Hematopoietic multipotent progenitor cell treated with erythropoietin and hydrocortisone succinate and interleukin-3 and kit ligand, for 17 days (in vitro differentiated cells): ENCODE measurements at regions not wholly inside any gene's neighbourhood (a gene's known extent, or its start where the extent isn't known, plus 50 kb on each side); places are given as distances from the start of the nearest gene placed in this dataset.
"Not testable (repeated sequence)": the region's sequence is repeated elsewhere in the genome, so short reads cannot be mapped to it uniquely, and the experiment has no call there.

ENCODE experiments used
- DNase-seq: peaks from one replicate; pipeline ENCODE4 v3.0.0-alpha.2; 2015; ENCODE audit warnings: low spot score

GRCh38 chr22:27064386-27064785 is 407.0 kb downstream of the MIAT start:
- no peak for DNase-seq

DNA sequence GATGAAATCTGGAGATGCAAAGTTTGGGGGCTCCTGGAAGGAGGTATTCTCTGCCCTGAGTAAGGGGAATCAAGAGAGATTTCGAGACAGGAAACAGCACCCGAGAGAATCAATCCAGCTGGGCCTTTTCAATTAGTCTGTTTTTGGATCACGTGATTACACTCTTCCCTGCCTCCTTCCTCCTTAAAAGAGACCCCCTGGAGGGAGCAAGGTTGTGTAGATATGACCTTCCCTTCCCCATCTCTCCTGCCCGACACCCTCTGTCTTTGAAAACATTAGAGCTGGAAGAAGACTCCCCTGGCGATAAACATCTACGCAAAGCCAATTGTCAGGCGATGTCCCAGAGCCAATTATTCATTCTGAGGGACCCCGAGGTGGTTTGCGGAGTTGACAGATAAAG is 407.9 kb downstream of the MIAT start:
- no peak for DNase-seq

DNA sequence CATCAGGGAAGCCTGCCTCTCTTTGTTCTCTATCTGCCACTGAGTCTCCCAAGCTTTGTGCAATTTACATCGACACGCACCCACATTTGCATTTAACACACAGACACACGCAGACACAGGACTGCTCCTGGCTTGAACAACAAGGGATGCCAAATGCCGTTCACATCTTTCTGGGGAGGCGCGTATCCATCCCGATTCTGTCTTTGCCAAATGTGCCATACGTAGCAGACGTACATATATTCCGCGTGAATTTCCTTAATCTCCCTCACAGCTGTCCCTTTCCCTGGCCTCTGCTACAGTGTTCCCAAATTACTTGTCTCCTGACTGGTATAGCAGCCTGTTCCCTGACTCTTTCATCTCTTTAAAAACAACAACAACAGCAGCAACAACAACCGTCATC is 409.5 kb downstream of the MIAT start:
- DNase-seq = no peak

DNA sequence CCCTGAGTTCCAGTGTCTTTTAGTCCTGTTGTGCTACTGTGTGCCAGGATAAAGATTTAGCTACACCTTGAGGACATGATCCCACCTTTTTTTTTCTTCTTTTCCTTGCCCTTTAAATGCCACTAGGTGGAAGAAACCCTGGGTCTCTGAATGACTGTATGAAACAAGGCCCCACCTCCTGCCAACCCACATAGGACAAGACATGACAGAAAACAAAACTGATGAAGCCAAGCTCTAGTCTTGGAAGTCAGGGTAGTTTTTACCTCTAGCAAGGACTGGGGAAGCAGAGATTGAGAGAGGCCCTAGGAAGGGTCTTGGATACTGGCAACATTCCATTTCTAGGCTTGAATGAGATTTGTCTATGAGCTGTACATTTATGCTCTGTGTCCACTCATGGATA is 410.7 kb downstream of the MIAT start:
- no peak for DNase-seq

GRCh38 chr22:27070594-27070993 is 413.2 kb downstream of the MIAT start:
- DNase-seq = no peak

GRCh38 chr22:27073601-27074425 is 416.4 kb downstream of the MIAT start:
- DNase-seq = no peak

DNA sequence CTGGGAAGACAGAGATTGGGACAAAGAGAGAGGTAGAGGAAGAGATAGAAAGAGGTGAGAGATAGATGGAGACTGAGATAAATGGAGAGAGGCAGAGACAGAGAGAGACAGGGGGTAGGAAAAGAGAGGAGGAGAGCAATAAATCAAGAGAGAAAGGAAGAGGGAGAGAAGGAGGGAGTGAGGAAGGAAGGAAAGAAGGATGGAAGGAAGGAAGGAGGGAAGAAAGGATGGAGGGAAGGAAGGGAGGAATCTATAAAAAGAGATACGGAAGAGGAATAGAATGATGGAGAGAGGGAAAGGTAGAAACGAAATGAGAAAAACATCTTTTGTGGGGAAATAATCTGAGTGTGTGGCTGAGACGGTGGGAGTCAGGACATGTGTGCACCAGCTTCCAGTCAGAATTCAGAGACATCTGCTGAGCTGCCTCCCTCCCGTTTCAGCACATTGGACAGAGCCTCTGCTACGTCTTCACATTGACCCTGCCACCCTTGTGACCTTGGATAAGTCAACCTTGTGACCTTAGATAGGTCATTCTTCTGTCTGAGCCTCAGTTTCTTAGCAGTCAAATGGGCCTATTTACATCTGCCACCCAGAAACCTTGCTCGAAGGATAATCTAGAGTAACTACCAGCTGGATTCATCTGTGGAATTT is 417.8 kb downstream of the MIAT start:
- DNase-seq = no peak

- DNase-seq = no peak
Measured at GRCh38 chr22:27075891-27076290, 418.5 kb downstream of the MIAT start.

DNA sequence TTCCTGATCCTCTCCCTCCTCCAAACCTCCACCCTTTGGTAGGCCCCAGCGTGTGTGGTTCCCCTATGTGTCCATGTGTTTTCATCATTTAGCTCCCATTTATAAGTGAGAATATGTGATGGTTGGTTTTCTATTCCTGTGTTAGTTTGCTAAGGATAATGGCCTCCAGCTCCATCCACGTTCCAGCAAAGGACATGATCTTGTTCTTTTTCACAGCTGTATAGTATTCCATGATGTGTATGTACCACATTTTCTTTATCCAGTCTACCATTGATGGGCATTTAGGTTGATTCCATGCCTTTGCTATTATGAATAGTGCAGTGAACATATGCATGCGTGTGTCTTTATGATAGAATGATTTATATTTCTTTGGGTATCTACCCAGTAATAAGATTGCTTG is 420.7 kb downstream of the MIAT start:
- not testable (repeated sequence) for DNase-seq

DNA sequence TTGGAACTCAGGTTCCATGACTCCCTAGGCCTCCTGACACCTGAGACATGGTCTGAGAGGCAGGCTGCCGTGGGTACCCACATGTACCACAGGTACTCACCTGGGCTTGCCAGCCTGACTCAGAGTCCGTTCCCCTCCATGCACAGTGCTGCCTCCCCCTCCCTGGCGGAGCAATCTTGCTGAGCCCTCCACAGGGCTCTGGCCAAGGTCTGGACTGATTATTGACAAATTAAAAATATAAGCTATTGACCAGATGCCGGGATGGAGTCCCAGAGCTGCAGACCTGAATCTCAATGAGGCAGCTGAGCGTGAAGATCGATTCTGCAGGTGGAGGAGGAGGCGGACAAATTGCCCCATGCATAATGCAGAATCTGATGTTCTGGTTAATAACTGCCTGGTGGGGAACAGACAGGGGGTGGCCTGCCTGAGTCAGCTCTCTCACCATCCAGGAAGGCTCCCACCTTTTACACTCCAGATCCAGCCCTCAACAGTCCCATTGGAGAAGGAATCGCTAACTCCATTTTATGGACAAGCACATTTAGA is 422.7 kb downstream of the MIAT start:
- DNase-seq = no peak

DNA sequence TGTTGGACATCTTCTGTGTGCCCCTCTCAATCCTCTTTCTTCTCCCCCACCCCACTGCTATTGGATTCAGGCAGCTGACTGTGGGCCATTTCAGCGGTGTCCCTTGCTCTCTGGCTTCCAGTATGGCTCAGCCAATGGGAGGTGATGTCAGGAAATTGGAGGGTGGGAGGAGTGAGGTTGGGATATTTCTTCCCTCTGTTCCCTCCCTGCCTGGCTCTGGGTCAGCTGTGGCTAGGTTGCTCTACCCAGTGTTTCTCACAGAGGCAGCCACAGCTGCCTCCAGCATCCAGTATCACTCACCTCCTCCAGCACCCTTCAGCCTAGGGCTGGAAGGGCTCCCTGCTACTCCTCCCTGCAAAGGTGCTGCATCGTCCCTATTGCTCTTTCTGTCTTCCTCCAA is 423.5 kb downstream of the MIAT start:
- DNase-seq = no peak

DNA sequence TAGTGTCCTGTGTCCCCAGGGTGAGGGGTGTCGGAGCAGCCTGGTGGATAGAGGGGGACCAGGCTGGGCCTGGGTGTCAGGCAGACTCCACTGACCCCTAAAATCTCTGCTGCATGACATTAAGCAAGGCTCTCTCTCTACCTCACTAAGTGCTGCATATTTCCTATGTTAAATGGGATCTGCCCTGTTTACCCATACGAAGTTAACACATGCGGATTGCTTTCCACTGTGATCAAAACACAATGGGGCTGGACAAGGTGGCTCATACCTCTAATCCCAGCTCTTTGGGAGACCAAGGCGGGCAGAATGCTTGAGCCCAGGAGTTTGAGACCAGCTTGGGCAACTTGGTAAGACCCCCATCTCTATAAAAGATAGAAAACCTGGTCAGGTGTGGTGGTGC is 426.2 kb downstream of the MIAT start:
- no peak for DNase-seq

GRCh38 chr22:27084130-27084529 is 426.7 kb downstream of the MIAT start:
- DNase-seq = no peak

DNA sequence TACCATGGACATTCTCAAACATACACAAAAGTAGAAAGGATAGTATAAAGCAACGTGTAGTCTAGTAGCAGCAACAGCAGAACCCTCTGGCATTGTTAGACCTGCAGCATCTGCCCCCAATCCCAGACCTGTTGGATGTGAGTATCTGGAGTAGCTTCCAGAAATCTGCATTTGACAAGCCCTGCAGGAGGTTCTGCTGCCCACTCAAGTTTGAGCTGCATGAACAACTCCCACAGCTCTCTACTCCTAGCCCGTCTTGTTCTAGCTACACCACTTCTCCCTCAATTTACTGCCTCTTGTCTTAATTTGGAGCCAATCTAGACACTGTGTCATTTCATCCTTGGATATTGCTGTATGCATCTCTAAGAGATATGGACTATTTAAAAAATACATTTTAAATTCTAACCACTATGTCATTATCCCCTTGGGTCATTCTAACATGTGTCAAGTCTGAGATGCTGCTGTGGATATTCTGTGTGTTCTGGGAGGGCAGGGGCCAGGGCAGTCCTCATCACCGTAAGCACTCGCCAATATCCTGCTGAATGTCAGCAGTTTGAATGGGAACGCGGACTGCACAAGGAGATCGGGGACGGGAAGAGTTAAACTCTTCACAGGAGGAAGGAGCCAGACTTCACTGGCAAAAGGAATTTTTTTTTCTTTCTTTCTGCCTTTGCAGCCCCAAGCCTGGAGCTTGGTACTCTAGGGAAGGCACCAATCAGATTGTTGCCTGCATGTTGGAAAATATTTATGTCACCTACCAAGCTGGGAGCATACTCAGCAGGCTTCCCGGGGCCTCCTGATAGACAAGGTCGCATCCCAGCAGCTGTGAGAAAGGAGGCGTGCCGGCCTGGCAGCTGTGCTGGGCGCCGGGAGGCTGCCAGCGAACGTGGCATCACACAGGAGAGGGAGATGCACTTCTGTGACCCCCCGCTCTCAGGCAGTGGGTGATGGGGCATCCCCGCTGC is 429.0 kb downstream of the MIAT start:
- no peak for DNase-seq

GRCh38 chr22:27087051-27087450 is 429.7 kb downstream of the MIAT start:
- DNase-seq = no peak

- no peak for DNase-seq
Measured at GRCh38 chr22:27088026-27088425, 430.6 kb downstream of the MIAT start.

DNA sequence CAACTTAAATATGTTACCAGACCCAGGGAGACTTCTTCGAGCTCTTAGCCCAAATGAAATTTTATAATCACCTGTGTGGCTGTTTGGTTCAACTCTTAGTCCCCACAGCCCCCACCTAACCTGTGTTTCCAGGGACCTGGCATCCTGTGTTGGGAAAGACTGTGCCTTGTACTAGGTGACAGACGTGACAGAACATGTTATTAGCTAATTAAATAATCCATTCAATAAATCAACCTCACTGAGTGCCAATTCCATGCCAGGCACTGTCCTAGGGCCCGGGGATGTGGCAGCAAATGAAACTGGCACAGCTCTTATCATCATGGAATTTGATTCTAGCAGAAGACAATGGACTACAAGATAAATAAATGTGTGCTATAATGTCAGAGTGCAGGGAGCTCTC is 431.9 kb downstream of the MIAT start:
- no peak for DNase-seq

GRCh38 chr22:27090611-27091011 is 433.2 kb downstream of the MIAT start:
- no peak for DNase-seq

DNA sequence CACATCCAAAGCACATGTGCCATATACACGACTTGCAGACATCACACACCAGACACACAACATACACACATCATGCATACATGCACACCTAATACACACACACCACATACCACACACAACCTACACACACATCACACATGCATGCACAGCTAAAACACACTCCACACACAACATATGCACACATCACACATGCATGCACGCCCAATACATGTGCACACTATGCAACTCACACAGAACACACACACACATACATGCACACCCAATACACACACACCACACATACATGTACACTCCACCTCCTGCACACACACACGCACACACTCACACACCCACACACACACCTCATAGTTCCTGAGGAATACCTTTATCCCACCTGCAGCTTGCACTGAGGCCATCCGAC is 436.0 kb downstream of the MIAT start:
- DNase-seq = no peak

DNA sequence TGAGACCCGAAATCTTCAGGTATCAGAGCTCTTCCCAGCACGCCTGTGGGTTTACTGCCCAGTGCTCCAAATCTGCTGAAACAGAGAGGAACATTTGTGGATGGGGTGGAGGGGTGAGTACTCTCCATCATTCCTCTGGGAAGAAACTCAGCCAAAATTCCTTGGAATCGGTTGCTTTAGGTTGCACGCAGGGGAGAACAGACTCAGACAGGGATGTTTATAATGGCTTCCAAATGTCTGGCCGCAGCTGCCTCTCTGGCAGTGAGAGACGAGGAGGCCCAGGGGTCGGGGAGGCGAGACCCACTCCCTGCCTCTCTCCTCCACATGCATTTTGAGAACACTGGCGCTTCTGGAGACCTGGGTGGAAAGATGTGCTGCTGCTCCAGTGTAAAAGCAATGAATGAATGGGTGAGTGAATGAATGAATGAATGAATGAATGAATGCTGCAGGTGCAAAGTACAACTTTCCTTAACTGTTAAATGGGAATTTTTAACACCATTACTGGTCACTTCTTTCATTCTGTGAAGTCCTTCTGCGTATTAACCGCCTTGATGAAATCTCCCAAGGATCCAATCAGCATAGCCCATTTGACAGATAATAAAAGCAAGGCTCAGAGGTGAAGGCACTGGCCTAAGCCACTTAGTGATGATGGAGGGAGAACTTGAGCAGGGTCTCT is 437.4 kb downstream of the MIAT start:
- no peak for DNase-seq

DNA sequence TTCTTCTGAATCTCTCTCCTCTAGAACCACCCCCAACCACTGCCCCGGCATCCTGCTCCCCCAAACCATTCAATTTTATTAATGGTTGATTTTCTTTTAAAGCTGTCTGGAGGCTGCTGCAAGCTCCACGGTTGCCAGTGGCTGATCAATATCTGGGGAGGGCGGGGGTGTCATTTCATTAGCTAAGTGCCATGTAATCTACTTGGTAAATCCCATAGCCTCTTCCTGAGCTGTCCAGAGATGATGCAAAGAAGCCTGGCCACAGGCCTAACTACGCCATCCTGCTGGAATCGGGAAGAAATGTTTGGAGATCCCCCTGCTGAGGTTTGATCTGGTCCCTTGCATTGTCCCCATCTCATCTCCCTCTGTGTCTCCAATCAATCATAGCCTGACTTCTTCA is 440.1 kb downstream of the MIAT start:
- no peak for DNase-seq

GRCh38 chr22:27097933-27098332 is 440.5 kb downstream of the MIAT start:
- DNase-seq = no peak
